DOHH2 (cell line): ENCODE measurements at regions not wholly inside any gene's neighbourhood (a gene's known extent, or its start where the extent isn't known, plus 50 kb on each side); places are given as distances from the start of the nearest gene placed in this dataset.

Source experiments
- EZH2phosphoT487 ChIP-seq: fragments of 200-600 bp; sonication (generic); IDR thresholded peaks from 2 replicates; pipeline ENCODE4 v1.6.1; 2017; ENCODE audit warnings: borderline replicate concordance, mild to moderate bottlenecking, antibody characterized with exemption, low read length, moderate library complexity, mixed read lengths
- TF ChIP-seq, protein P1 (sequence below): fragments of 200-600 bp; sonication (generic); IDR thresholded peaks from one replicate; pipeline ENCODE4 v1.5.1; 2014; ENCODE audit warnings: antibody characterized with exemption, mild to moderate bottlenecking, low read depth, low read length; ENCODE audit not compliant: poor library complexity, severe bottlenecking

GRCh38 chr1:143689781-143690180 is 282.0 kb downstream of the FAM72C start:
- TF ChIP-seq, protein P1, sequence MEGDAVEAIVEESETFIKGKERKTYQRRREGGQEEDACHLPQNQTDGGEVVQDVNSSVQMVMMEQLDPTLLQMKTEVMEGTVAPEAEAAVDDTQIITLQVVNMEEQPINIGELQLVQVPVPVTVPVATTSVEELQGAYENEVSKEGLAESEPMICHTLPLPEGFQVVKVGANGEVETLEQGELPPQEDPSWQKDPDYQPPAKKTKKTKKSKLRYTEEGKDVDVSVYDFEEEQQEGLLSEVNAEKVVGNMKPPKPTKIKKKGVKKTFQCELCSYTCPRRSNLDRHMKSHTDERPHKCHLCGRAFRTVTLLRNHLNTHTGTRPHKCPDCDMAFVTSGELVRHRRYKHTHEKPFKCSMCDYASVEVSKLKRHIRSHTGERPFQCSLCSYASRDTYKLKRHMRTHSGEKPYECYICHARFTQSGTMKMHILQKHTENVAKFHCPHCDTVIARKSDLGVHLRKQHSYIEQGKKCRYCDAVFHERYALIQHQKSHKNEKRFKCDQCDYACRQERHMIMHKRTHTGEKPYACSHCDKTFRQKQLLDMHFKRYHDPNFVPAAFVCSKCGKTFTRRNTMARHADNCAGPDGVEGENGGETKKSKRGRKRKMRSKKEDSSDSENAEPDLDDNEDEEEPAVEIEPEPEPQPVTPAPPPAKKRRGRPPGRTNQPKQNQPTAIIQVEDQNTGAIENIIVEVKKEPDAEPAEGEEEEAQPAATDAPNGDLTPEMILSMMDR, result no peak
- TF ChIP-seq EZH2phosphoT487, result no peak
